ENCODE measurements at regions not wholly inside any gene's neighbourhood (a gene's known extent, or its start where the extent isn't known, plus 50 kb on each side); places are given as distances from the start of the nearest gene placed in this dataset.

- no peak for DNase-seq (ENCODE audit: low read depth)
Measured at GRCh38 chr10:130817674-130818073, 493.8 kb downstream of the TCERG1L start.

DNA sequence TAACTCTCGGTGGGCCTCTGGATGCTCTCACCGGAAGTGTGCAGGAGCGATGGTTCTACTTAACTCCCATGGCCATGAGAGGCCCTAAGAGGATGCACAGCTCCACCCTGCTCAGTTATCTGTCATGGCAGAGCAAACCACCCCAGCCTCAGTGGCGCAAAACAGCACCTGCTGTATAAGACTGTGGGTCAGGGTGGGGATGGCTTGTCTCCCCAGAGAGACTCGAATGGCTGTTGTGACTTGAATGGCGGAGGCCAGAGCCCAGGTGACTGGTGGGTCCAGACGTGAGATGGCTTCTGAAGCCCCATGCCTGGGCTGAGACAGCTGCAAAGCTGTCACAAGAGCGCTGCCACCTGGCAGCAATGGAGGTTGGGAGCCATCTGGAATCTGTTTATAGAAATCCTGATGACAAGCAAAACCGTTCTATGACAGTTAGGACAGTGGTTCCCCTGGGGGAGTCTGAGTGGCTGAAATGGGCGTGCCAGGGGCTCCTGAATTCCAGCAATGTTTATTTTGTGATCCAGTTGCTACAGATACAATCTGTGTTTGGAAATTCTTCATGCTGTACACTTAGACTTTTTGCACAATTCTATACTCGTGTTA lies 490.5 kb downstream of the TCERG1L start:
- DNase-seq (ENCODE audit: low read depth): no peak

DNA sequence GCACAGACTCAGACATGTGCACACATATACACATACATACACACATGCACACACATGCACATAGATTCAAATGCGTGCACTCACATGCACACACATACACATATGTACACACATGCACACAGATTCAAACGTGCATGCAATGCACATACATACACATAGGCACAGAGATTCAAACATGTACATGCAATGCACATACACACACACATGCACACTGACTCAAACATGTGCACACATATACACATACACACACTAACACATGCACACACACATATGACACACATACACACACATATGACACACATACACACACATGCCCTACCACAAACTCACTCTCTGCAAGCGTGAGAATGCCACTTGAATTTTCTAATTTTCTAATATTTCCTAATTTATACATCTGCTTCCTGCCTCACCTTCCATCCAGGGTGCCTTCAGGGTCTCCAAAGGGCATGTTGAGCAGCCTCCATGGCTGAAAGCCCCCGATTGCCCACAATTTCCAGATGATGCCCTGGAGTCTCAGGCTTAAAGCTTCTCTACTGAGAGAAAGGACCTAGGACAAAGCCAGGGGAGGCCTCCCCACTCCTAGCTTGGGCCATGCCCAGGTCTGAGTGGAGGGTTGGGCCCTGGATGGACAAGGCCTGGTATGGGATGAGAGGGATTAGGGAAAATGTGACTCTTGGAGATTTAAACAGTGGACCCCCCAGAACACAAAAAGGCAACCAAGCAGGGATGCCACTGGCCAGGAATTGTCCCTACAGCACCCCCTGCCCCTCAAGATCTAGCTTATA lies 487.1 kb downstream of the TCERG1L start:
- no peak for DNase-seq (ENCODE audit: low read depth)

- DNase-seq (ENCODE audit: low read depth): no peak
Measured at GRCh38 chr10:130833596-130833995, 477.9 kb downstream of the TCERG1L start.

GRCh38 chr10:130834170-130834569 lies 477.4 kb downstream of the TCERG1L start:
- no peak for DNase-seq (ENCODE audit: low read depth)

DNA sequence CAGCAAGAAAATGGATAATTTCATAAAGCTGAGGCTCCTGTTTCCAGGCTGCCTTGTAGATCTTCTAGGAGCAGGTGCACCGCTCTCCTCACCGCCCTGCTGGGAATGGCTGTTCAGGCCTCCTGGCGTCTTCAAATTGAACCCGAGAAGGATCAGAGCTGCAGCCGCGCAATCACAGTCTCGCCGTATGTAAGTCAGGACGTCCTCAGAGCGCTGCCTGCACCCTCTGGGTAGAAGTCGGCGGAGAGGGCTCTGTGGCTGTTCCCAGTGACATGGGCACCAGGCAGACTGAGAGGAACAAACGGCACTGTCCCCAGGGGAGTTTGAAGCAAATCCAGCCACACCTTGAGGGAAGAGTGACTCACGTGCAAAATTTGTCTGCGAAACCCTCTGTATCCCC lies 476.9 kb downstream of the TCERG1L start:
- no peak for DNase-seq (ENCODE audit: low read depth)

GRCh38 chr10:130835068-130835467 lies 476.5 kb downstream of the TCERG1L start:
- DNase-seq (ENCODE audit: low read depth): no peak

DNA sequence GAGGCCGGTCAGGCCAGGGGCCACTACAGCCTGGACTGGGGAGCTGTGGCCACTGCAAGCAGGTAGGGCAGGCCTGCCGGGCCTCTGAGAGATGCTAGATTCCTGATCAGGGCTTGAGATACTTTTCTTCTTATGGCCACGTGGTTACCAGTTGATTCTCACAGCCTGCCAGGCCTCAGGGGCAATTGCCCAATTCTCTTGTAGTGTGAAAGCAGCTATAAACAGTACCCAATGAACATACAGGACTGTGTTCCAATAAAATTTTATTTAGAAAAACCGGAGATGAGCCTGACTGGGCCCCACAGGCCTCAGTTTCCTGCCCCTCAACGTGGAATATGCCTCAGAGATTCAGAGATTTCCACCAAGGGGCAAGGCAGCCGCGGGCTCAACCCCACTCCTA lies 475.2 kb downstream of the TCERG1L start:
- no peak for DNase-seq (ENCODE audit: low read depth)

DNA sequence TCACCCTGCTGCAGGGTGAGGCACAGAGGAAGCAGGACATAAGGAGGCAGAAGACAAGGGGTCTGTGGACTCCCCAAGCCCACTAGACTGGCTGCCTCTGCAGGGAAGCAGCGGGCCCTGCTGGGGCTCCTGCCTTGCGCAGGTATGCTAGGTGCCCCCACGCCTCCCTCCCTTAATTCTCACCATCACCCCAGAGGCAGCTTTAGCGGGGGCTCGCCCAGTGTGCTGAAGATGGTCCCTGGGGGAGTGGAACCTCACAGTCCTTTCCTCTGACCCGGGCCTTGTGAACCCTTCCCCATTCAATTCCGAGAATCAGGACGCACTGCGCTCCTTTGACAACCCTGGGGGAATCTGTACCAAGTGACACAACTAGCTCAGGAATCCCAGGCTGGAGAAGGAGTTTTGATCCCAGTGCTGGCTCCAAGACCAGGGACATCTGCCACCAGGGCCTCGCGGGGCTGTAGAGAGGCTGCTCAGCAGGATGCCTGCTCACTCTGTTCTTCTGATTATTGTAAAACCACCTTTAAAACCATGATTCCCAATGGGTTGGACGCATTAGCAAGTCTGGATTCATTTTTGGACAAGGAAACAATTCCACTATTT lies 468.4 kb downstream of the TCERG1L start:
- DNase-seq (ENCODE audit: low read depth): no peak

DNA sequence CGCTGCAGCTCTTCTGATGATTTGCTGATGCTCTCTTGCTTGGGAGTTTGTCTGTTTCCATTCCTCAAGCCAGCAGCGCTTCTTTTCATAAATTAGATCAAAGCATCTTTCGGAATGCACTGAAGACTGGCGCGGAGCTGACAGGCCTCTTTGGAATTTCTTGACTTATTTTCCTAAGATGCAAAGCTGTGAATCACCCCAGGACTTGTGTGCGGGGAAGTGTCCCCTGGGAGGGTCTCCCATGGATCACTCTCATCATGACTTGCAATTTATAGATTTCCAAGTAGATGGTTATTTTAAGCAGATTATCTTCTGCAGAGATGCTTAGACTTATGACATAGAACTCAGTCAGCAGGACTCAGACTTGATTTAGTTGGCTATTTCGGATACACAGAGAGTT lies 467.2 kb downstream of the TCERG1L start:
- no peak for DNase-seq (ENCODE audit: low read depth)

DNA sequence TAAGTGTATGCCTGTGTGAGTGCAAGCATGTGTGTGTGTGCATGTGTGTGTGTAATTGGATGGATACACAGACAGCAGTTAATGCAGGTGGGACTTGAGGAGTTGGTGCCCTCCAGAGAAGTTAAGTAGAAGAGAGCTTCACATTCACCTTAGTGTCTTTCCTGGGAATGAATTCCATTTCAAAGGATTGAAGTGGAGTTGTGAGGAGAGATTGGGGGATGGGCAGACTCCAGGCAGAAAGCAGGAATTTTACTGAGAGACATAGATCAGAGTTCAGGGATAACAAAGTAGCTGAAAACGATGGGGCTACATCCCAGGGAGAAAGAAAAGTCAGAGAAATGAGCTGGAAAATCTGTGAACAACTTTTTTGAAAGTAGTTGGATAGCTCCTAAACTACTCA lies 464.4 kb downstream of the TCERG1L start:
- no peak for DNase-seq (ENCODE audit: low read depth)

GRCh38 chr10:130848855-130849254 lies 462.7 kb downstream of the TCERG1L start:
- no peak for DNase-seq (ENCODE audit: low read depth)

- no peak for DNase-seq (ENCODE audit: low read depth)
Measured at GRCh38 chr10:130854151-130854550, 457.4 kb downstream of the TCERG1L start.

- DNase-seq (ENCODE audit: low read depth): no peak
Measured at GRCh38 chr10:130857631-130858295, 453.8 kb downstream of the TCERG1L start.

DNA sequence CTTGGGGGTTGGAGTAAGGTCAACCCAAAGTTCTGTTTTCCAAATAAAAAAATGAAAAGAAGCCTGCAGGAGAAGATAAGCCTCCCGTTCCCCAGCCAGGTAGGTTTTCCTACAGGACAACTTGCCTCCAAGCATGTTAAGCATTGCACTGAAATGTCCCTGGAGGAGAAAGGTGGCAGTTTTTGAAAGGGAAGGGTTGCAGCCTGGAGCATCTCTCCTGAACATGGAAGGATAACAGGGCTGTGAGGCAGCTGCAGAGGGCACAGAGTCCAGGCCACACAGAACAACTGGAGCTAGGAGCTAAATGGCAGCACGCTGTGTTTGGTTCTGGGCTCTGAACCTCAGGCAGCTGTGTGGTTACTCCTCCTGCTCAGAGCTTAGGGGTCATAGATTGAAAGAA lies 452.9 kb downstream of the TCERG1L start:
- DNase-seq (ENCODE audit: low read depth): no peak

GRCh38 chr10:130859427-130859826 lies 452.1 kb downstream of the TCERG1L start:
- no peak for DNase-seq (ENCODE audit: low read depth)

DNA sequence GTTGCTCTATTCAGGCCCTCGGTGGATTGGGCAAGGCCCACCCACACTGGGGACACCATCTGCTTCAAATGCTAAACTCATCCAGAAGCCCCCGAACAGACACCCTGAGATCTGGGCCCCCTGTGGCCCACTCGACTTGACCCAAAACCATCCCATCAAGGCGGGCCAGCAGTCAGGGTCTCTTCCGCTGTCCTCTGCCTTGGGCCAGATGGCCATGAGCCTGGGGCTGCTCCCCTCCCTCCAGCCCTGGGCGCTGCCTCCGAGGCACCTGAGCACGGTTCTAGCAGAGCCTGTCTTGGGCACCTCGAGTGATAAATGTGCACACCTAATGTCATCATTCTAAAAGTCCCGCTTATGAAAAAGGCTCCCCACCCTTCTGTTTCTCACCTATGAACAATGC lies 449.4 kb downstream of the TCERG1L start:
- no peak for DNase-seq (ENCODE audit: low read depth)

DNA sequence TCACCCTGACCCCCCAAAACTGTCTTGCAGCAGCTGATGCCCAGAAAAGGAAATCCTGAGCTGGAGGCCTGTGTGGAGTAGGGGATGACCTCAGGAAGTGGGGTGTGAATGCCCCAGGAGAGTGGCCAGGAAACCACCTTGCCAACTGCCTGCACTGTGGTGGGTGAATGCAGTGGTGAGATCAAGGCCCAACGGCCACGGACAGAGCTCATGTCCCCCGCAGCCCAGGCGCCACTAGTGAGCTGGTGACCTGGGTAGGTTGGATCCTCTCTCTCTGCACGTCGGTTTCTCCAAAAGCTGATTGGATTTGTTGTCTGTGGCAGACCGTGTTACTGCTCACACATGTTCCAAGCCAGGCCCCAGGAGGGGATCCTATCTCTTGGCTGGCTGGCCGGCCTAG lies 448.9 kb downstream of the TCERG1L start:
- DNase-seq (ENCODE audit: low read depth): no peak

GRCh38 chr10:130863044-130863443 lies 448.5 kb downstream of the TCERG1L start:
- no peak for DNase-seq (ENCODE audit: low read depth)

GRCh38 chr10:130864961-130865818 lies 446.3 kb downstream of the TCERG1L start:
- no peak for DNase-seq (ENCODE audit: low read depth)

DNA sequence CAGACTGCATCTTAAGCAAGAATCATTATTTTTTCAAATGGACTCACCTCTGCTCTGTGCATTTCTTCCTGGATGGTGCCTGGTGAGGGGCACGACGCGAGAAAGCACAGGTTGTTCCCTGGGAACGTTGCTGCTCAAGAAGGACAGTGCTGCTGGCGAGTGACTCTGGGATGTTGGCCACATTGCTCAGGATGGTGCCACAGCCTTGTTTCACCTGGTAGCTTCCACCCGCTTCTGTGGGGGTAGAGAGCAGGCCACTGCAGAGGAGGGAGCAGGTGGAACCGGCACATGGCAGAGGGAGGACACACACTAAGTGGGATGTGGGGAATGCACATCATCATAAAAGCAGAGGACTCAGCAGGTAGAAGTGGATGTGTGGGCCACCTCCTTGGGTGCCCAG lies 444.7 kb downstream of the TCERG1L start:
- no peak for DNase-seq (ENCODE audit: low read depth)
